ENCODE measurements at regions not wholly inside any gene's neighbourhood (a gene's known extent, or its start where the extent isn't known, plus 50 kb on each side); places are given as distances from the start of the nearest gene placed in this dataset.

GRCh38 chr1:187537936-187538335 is 709.2 kb downstream of the PLA2G4A start:
- TF ChIP-seq RAD21 (IDR thresholded peaks at IDR 0.05) (no peak), CTCF (IDR thresholded peaks at IDR 0.05; ENCODE audit: low read depth, low read length, missing input control) (no peak), GABPA (IDR thresholded peaks at IDR 0.05 in 1 of 2, conservative IDR thresholded peaks at IDR 0.05 in 1 of 2) (no peak), JUND (IDR thresholded peaks at IDR 0.05) (no peak), REST (IDR thresholded peaks at IDR 0.05) (no peak)
- TF ChIP-seq, protein P1, sequence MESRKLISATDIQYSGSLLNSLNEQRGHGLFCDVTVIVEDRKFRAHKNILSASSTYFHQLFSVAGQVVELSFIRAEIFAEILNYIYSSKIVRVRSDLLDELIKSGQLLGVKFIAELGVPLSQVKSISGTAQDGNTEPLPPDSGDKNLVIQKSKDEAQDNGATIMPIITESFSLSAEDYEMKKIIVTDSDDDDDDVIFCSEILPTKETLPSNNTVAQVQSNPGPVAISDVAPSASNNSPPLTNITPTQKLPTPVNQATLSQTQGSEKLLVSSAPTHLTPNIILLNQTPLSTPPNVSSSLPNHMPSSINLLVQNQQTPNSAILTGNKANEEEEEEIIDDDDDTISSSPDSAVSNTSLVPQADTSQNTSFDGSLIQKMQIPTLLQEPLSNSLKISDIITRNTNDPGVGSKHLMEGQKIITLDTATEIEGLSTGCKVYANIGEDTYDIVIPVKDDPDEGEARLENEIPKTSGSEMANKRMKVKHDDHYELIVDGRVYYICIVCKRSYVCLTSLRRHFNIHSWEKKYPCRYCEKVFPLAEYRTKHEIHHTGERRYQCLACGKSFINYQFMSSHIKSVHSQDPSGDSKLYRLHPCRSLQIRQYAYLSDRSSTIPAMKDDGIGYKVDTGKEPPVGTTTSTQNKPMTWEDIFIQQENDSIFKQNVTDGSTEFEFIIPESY (IDR thresholded peaks at IDR 0.05): no peak

Data from liver (tissue), 3 donors.